Astrocyte of the cerebellum (primary cell): ENCODE measurements at regions not wholly inside any gene's neighbourhood (a gene's known extent, or its start where the extent isn't known, plus 50 kb on each side); places are given as distances from the start of the nearest gene placed in this dataset.

Experiments used
- DNase-seq: peaks from one replicate; pipeline ENCODE4 v3.0.0-alpha.2; 2011; ENCODE audit warnings: low read depth
- H3K4me3 ChIP-seq: 2 replicates; pipeline ENCODE4 v1.5.1; 2011; ENCODE audit warnings: mild to moderate bottlenecking, low read depth, low read length, moderate library complexity
- in situ Hi-C: cut with HindIII; loops from 2 replicates; pipeline ENCODE4 v1.10.0; 2017; ENCODE audit warnings: low sequenced_read_pairs
- TF ChIP-seq, protein P1 (sequence below): IDR thresholded peaks from 2 replicates; pipeline ENCODE4 v1.5.1; 2012; ENCODE audit warnings: low read length, low read depth, moderate library complexity, mild to moderate bottlenecking; ENCODE audit errors: missing control alignments

- H3K4me3 ChIP-seq: no peak overlapping the region
- no peak for DNase-seq
- TF ChIP-seq, protein P1, sequence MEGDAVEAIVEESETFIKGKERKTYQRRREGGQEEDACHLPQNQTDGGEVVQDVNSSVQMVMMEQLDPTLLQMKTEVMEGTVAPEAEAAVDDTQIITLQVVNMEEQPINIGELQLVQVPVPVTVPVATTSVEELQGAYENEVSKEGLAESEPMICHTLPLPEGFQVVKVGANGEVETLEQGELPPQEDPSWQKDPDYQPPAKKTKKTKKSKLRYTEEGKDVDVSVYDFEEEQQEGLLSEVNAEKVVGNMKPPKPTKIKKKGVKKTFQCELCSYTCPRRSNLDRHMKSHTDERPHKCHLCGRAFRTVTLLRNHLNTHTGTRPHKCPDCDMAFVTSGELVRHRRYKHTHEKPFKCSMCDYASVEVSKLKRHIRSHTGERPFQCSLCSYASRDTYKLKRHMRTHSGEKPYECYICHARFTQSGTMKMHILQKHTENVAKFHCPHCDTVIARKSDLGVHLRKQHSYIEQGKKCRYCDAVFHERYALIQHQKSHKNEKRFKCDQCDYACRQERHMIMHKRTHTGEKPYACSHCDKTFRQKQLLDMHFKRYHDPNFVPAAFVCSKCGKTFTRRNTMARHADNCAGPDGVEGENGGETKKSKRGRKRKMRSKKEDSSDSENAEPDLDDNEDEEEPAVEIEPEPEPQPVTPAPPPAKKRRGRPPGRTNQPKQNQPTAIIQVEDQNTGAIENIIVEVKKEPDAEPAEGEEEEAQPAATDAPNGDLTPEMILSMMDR: no peak
- in situ Hi-C loops: no loop called here
These were observed 758.0 kb downstream of the TYW1 start for GRCh38 chr7:67754651-67755050.

DNA sequence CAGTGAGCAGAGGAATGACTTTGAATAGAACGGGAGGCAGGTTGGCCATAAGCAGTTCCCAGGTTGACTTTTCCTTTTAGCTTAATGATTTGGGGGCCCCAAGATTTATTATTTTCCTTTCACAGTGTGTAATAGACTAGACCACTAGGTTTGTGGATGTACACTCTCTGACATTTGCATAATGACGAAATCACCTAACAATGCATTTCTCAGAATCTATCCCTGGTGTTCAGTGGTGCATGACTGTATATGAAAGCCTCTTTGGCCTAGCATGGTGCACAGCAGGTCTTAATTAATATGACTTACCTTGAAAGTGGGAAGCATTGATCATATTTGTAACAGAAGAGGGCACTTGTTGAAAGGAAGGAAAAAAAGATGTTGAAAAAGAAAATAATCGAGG lies 761.9 kb downstream of the TYW1 start:
- no peak for DNase-seq
- TF ChIP-seq, protein P1: no peak
- in situ Hi-C loops: no loop called here
- H3K4me3 ChIP-seq: no peak overlapping the region

GRCh38 chr7:67760971-67761370 lies 764.3 kb downstream of the TYW1 start:
- no peak for DNase-seq
- H3K4me3 ChIP-seq: no peak overlapping the region
- in situ Hi-C loops: no loop called here
- TF ChIP-seq, protein P1: no peak

DNA sequence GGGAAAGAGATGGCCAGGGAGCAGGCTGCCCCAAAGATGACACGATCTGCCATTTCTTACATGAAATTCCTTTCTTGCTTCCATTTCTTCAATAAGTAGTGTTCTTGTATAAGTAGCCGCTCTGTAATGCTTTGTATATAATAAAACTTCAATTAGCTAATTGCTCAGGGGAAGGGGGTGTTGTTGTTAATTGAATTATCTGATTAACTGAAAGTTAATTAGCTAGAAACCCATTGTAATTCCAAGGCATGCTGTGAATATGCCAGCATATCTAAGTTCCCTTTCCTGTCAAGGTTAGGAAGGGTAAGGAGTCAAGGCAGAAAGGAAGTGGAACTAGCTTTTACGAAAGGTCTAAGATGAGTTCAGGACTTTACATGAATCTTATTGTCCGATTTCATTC lies 765.9 kb downstream of the TYW1 start:
- DNase-seq: no peak
- no peak overlapping the region for H3K4me3 ChIP-seq
- TF ChIP-seq, protein P1: no peak
- in situ Hi-C loops: no loop called here

DNA sequence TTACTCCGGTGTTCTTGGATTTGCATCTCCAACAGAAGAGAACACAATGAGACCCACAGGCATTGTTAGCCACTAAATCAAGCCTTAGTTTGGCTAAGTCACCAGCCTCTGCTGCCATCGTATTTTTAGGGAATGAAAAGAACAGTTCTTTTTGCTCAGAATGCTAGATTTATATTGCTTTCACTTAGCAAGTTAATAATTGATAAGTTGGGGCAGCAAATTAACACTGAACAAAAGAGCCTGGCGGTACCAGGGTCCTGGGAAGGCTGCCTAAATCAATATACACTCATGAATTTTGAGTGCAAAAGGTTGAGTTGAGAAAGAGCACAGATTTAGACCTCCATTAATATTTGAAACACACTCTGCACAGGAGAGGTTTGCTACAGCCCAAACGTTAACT lies 767.7 kb downstream of the TYW1 start:
- no peak for DNase-seq
- TF ChIP-seq, protein P1: no peak
- in situ Hi-C loops: no loop called here

GRCh38 chr7:67765481-67766175 lies 769.0 kb downstream of the TYW1 start:
- in situ Hi-C loops: no loop called here

More for the DNA sequence above, 767.7 kb downstream of the TYW1 start:
- H3K4me3 ChIP-seq: no peak overlapping the region

More at GRCh38 chr7:67765481-67766175, 769.0 kb downstream of the TYW1 start:
- H3K4me3 ChIP-seq: no peak overlapping the region
- DNase-seq: no peak
- TF ChIP-seq, protein P1: no peak
